Neural cell (in vitro differentiated cells): ENCODE measurements at regions not wholly inside any gene's neighbourhood (a gene's known extent, or its start where the extent isn't known, plus 50 kb on each side); places are given as distances from the start of the nearest gene placed in this dataset.

Source experiments
- H2AFZ ChIP-seq: fragments of 200-600, 300-800 bp; sonication (generic), shearing (Covaris generic); 2 replicates; pipeline ENCODE4 v1.6.0; 2014; ENCODE audit warnings: low read depth, mild to moderate bottlenecking, antibody characterized with exemption, low read length, moderate library complexity
- H3F3A ChIP-seq: fragments of 200-600 bp; shearing (Covaris generic); 2 replicates; pipeline ENCODE4 v1.6.1; 2016; ENCODE audit warnings: mild to moderate bottlenecking, moderate library complexity, mixed read lengths, antibody characterized with exemption, low read length; ENCODE audit not compliant: insufficient read depth, poor library complexity, severe bottlenecking
- H3K27ac ChIP-seq: fragments of 200-600, 300-800 bp; sonication (generic), shearing (Covaris generic); 2 replicates; pipeline ENCODE4 v1.5.1; 2014; ENCODE audit warnings: mild to moderate bottlenecking, low read length, moderate library complexity
- H3K27me3 ChIP-seq: fragments of 300-800, 200-600 bp; sonication (generic), shearing (Covaris generic); 2 replicates; pipeline ENCODE4 v1.6.0; 2014; ENCODE audit warnings: mild to moderate bottlenecking, low read depth, low read length, moderate library complexity; ENCODE audit not compliant: insufficient read depth
- H3K36me3 ChIP-seq: fragments of 300-800, 200-600 bp; sonication (generic), shearing (Covaris generic); 2 replicates; pipeline ENCODE4 v1.5.1; 2014; ENCODE audit warnings: mild to moderate bottlenecking, antibody characterized with exemption, low read length, moderate library complexity; ENCODE audit not compliant: insufficient read depth
- H3K4me2 ChIP-seq: fragments of 300-800, 200-600 bp; sonication (generic), shearing (Covaris generic); 2 replicates; pipeline ENCODE4 v1.6.0; 2014; ENCODE audit warnings: mild to moderate bottlenecking, low read length
- H3K4me3 ChIP-seq: fragments of 300-800, 200-600 bp; sonication (generic), shearing (Covaris generic); 2 replicates; pipeline ENCODE4 v1.5.1; 2014; ENCODE audit warnings: mild to moderate bottlenecking, low read length, moderate library complexity
- H3K79me2 ChIP-seq: fragments of 200-600 bp; shearing (Covaris generic); replicated peaks from 2 replicates; pipeline ENCODE4 v1.6.0; 2014; ENCODE audit warnings: mild to moderate bottlenecking, low read length, moderate library complexity; ENCODE audit not compliant: insufficient read depth
- H3K9ac ChIP-seq: fragments of 300-800, 200-600 bp; sonication (generic), shearing (Covaris generic); 2 replicates; pipeline ENCODE4 v1.6.1; 2016; ENCODE audit warnings: mild to moderate bottlenecking, low read length, mixed read lengths
- H3K9me2 ChIP-seq: fragments of 200-600 bp; shearing (Covaris generic); 2 replicates; pipeline ENCODE4 v1.6.1; 2016; ENCODE audit warnings: mild to moderate bottlenecking, low read length, mixed read lengths; ENCODE audit not compliant: insufficient read depth
- H3K9me3 ChIP-seq: fragments of 200-600, 300-800 bp; sonication (generic), shearing (Covaris generic); 2 replicates; pipeline ENCODE4 v1.6.1; 2016; ENCODE audit warnings: mild to moderate bottlenecking, mixed run types, low read length, moderate library complexity, mixed read lengths
- H4K20me1 ChIP-seq: fragments of 200-600 bp; shearing (Covaris generic); 2 replicates; pipeline ENCODE4 v1.6.1; 2016; ENCODE audit warnings: mild to moderate bottlenecking, mixed run types; ENCODE audit not compliant: insufficient read depth
- EP300 ChIP-seq: fragments of 450-650 bp; conservative IDR thresholded peaks from 2 replicates; pipeline ENCODE4 v1.6.1; 2014; ENCODE audit warnings: antibody characterized with exemption, mild to moderate bottlenecking, moderate library complexity; ENCODE audit not compliant: poor library complexity, severe bottlenecking
- EZH2 ChIP-seq: fragments of 200-600, 300-800 bp; shearing (Covaris generic), sonication (generic); IDR thresholded peaks from 2 replicates; pipeline ENCODE4 v1.6.1; 2014; ENCODE audit warnings: antibody characterized with exemption, low read length, borderline replicate concordance, mild to moderate bottlenecking; ENCODE audit not compliant: insufficient read depth, poor library complexity, severe bottlenecking
- MXI1 ChIP-seq: fragments of 450-650 bp; conservative IDR thresholded peaks from 2 replicates; pipeline ENCODE4 v1.6.1; 2014; ENCODE audit warnings: antibody characterized with exemption, mild to moderate bottlenecking; ENCODE audit not compliant: poor library complexity, severe bottlenecking
- POLR2AphosphoS5 ChIP-seq: IDR thresholded peaks from 2 replicates; pipeline ENCODE4 v1.6.1; 2012
- RAD21 ChIP-seq: fragments of 450-650 bp; conservative IDR thresholded peaks from 2 replicates; pipeline ENCODE4 v1.6.1; 2014; ENCODE audit warnings: antibody characterized with exemption, mild to moderate bottlenecking, moderate library complexity
- SMC3 ChIP-seq: fragments of 450-650 bp; conservative IDR thresholded peaks from 2 replicates; pipeline ENCODE4 v1.6.1; 2014; ENCODE audit warnings: antibody characterized with exemption, mild to moderate bottlenecking, moderate library complexity; ENCODE audit not compliant: poor library complexity
- TAF1 ChIP-seq: IDR thresholded peaks from 2 replicates; pipeline ENCODE4 v1.6.1; 2012; ENCODE audit warnings: low read depth
- TF ChIP-seq, protein P1 (sequence below): fragments of 450-650 bp; IDR thresholded peaks from 2 replicates; pipeline ENCODE4 v1.5.1; 2014; ENCODE audit warnings: antibody characterized with exemption, mild to moderate bottlenecking, moderate library complexity; ENCODE audit not compliant: poor library complexity, severe bottlenecking
- TF ChIP-seq, protein P2 (sequence below): IDR thresholded peaks from 2 replicates; pipeline ENCODE4 v1.6.1; 2012; ENCODE audit warnings: borderline replicate concordance

DNA sequence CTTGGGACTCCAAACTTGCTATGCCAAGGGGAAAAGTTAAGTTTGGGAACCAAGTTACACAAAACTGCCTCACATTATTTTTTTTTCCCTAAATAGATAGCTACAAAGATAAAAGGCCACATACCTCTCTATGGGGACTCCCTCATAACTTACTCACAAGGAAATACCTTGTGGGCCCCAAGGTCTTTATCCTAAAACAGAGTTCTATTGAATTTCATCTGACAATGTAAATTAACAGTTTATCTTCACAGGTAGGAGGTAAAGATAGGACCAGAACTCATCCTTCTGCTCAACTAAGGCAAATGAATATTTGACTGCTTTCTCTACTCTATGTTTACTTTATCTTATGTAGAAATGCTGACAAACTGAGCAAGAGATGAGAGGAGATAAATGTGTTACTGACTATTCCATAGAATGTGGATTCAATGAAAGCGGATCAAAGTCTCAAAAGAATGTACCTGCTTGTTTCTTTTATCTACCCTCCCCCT, 1278.0 kb downstream of the OTOL1 start:
- no peak overlapping the region for H3K27ac ChIP-seq

DNA sequence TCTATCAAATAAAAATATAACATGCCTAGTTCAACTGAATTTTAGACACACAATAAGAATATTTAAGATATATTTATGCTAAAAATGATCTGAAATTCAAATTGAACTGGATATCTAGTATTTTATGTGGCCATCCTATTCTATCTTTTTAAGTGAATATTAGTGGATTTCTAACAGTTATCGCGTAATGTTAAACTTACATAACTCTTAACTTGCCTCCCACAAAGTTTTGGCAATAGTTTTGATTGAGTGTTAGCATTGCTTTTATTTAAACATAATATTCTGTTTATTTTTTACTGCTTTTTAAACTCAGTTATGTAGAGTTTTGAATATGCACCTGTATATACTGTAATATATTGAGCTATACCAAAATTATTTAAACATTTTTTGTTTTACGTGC, 1279.5 kb downstream of the OTOL1 start:
- H3K27me3 ChIP-seq = no peaks in the 10 kb centered on the region
- no peak overlapping the region for H3K27ac ChIP-seq
- H3F3A ChIP-seq = no peaks in the 10 kb centered on the region
- no peak overlapping the region for H3K9ac ChIP-seq
- H3K4me3 ChIP-seq = no peak overlapping the region
- no peaks in the 10 kb centered on the region for H3K79me2 ChIP-seq
- no peaks in the 10 kb centered on the region for H3K36me3 ChIP-seq
- TF ChIP-seq POLR2AphosphoS5 (no peak), EZH2 (no peak), RAD21 (no peak), SMC3 (no peak), TAF1 (no peak), MXI1 (no peak)
- TF ChIP-seq, protein P1, sequence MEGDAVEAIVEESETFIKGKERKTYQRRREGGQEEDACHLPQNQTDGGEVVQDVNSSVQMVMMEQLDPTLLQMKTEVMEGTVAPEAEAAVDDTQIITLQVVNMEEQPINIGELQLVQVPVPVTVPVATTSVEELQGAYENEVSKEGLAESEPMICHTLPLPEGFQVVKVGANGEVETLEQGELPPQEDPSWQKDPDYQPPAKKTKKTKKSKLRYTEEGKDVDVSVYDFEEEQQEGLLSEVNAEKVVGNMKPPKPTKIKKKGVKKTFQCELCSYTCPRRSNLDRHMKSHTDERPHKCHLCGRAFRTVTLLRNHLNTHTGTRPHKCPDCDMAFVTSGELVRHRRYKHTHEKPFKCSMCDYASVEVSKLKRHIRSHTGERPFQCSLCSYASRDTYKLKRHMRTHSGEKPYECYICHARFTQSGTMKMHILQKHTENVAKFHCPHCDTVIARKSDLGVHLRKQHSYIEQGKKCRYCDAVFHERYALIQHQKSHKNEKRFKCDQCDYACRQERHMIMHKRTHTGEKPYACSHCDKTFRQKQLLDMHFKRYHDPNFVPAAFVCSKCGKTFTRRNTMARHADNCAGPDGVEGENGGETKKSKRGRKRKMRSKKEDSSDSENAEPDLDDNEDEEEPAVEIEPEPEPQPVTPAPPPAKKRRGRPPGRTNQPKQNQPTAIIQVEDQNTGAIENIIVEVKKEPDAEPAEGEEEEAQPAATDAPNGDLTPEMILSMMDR = no peak
- H3K4me2 ChIP-seq = no peak overlapping the region
- H4K20me1 ChIP-seq = no peaks in the 10 kb centered on the region
- no peaks in the 10 kb centered on the region for H3K9me2 ChIP-seq
- H3K9me3 ChIP-seq = no peaks in the 10 kb centered on the region
- H2AFZ ChIP-seq = no peak overlapping the region

More for the DNA sequence above, 1278.0 kb downstream of the OTOL1 start:
- Histone ChIP-seq H3K4me2 (no peak overlapping the region), H3K9ac (no peak overlapping the region), H3K9me2 (no peaks in the 10 kb centered on the region), H3K36me3 (no peaks in the 10 kb centered on the region), H3K9me3 (no peaks in the 10 kb centered on the region), H3F3A (no peaks in the 10 kb centered on the region), H3K79me2 (no peaks in the 10 kb centered on the region), H3K4me3 (no peak overlapping the region), H4K20me1 (no peaks in the 10 kb centered on the region), H2AFZ (no peak overlapping the region), H3K27me3 (no peaks in the 10 kb centered on the region)
- TF ChIP-seq MXI1 (no peak), TAF1 (no peak), SMC3 (no peak), EZH2 (no peak), POLR2AphosphoS5 (no peak), EP300 (no peak), RAD21 (no peak)
- TF ChIP-seq, protein P1 = no peak
- TF ChIP-seq, protein P2, sequence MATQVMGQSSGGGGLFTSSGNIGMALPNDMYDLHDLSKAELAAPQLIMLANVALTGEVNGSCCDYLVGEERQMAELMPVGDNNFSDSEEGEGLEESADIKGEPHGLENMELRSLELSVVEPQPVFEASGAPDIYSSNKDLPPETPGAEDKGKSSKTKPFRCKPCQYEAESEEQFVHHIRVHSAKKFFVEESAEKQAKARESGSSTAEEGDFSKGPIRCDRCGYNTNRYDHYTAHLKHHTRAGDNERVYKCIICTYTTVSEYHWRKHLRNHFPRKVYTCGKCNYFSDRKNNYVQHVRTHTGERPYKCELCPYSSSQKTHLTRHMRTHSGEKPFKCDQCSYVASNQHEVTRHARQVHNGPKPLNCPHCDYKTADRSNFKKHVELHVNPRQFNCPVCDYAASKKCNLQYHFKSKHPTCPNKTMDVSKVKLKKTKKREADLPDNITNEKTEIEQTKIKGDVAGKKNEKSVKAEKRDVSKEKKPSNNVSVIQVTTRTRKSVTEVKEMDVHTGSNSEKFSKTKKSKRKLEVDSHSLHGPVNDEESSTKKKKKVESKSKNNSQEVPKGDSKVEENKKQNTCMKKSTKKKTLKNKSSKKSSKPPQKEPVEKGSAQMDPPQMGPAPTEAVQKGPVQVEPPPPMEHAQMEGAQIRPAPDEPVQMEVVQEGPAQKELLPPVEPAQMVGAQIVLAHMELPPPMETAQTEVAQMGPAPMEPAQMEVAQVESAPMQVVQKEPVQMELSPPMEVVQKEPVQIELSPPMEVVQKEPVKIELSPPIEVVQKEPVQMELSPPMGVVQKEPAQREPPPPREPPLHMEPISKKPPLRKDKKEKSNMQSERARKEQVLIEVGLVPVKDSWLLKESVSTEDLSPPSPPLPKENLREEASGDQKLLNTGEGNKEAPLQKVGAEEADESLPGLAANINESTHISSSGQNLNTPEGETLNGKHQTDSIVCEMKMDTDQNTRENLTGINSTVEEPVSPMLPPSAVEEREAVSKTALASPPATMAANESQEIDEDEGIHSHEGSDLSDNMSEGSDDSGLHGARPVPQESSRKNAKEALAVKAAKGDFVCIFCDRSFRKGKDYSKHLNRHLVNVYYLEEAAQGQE = no peak
